Smooth muscle cell (in vitro differentiated cells): ENCODE measurements at regions not wholly inside any gene's neighbourhood (a gene's known extent, or its start where the extent isn't known, plus 50 kb on each side); places are given as distances from the start of the nearest gene placed in this dataset.

ENCODE experiments used
- DNase-seq: peaks from one replicate; lab custom pipeline; 2025; ENCODE audit not compliant: unreplicated experiment; lab: John Stamatoyannopoulos, UW
- H2AFZ ChIP-seq: fragments of 200-600 bp; sonication (generic); 2 replicates; pipeline ENCODE4 v1.6.0; 2016; ENCODE audit warnings: antibody characterized with exemption, low read depth, mild to moderate bottlenecking
- H3F3A ChIP-seq: fragments of 200-600 bp; sonication (generic); 2 replicates; pipeline ENCODE4 v1.6.0; 2017; ENCODE audit warnings: antibody characterized with exemption, low read depth
- H3K27ac ChIP-seq: fragments of 200-600 bp; sonication (generic); 2 replicates; pipeline ENCODE4 v1.5.1; 2016; ENCODE audit warnings: low read depth, mild to moderate bottlenecking
- H3K27me3 ChIP-seq: fragments of 200-600 bp; sonication (generic); 2 replicates; pipeline ENCODE4 v1.6.1; 2016; ENCODE audit warnings: low read depth, mild to moderate bottlenecking
- H3K36me3 ChIP-seq: fragments of 200-600 bp; sonication (generic); 2 replicates; pipeline ENCODE4 v1.5.1; 2016; ENCODE audit warnings: low read depth
- H3K4me1 ChIP-seq: fragments of 200-600 bp; sonication (generic); 2 replicates; pipeline ENCODE4 v1.5.1; 2016; ENCODE audit warnings: low read depth
- H3K4me2 ChIP-seq: fragments of 200-600 bp; sonication (generic); 2 replicates; pipeline ENCODE4 v1.6.0; 2016; ENCODE audit warnings: mild to moderate bottlenecking
- H3K4me3 ChIP-seq: fragments of 200-600 bp; sonication (generic); 2 replicates; pipeline ENCODE4 v1.5.1; 2016; ENCODE audit warnings: mild to moderate bottlenecking
- H3K79me2 ChIP-seq: fragments of 200-600 bp; sonication (generic); 2 replicates; pipeline ENCODE4 v1.6.0; 2016; ENCODE audit warnings: low read depth, mild to moderate bottlenecking
- H3K9ac ChIP-seq: fragments of 200-600 bp; sonication (generic); 2 replicates; pipeline ENCODE4 v1.6.0; 2016; ENCODE audit warnings: low read depth
- H3K9me3 ChIP-seq: fragments of 200-600 bp; sonication (generic); replicated peaks from 2 replicates; pipeline ENCODE4 v1.5.1; 2016; ENCODE audit warnings: low read depth
- H4K20me1 ChIP-seq: fragments of 200-600 bp; sonication (generic); 2 replicates; pipeline ENCODE4 v1.6.0; 2016; ENCODE audit warnings: low read depth
- WGBS: methylation state at CpG from one replicate; pipeline ENCODE4 v1.1.7; 2016; ENCODE audit warnings: low lambda C conversion rate; 5-methylcytosine and 5-hydroxymethylcytosine counted together
- TF ChIP-seq, protein P1 (sequence below): fragments of 200-600 bp; sonication (generic); IDR thresholded peaks from 2 replicates; pipeline ENCODE4 v1.5.1; 2017; ENCODE audit warnings: borderline replicate concordance, mild to moderate bottlenecking, antibody characterized with exemption; ENCODE audit not compliant: insufficient read depth, poor library complexity, severe bottlenecking

DNA sequence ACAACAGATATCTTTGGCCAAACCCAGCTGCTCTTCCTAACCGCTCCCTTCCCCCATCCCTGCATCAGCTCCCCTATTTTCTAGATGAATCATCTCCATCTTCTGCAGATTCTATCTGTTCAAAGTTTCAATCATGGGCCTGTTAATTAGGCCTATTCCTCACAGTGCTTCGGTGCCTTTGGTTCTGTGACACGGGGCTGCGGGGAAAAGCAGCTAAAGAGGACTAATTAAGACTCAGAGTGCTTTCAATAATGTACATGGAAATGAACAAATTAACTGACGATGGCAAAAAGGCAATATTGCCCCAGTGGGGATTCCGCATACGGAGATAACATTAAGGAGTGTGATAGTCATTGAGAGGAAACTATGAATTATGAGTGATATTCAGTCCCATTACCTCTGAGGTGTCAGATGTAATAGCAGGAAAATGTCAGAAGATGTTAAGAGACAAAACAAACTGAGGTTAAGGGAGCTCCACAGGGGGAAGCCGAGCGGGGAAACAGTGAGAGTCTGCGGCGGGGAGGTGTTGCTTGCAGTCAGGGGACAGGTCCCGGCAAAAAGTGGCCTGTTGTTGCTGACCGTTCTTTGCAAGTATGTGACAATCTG, 716.9 kb downstream of the TYW1 start:
- TF ChIP-seq, protein P1, sequence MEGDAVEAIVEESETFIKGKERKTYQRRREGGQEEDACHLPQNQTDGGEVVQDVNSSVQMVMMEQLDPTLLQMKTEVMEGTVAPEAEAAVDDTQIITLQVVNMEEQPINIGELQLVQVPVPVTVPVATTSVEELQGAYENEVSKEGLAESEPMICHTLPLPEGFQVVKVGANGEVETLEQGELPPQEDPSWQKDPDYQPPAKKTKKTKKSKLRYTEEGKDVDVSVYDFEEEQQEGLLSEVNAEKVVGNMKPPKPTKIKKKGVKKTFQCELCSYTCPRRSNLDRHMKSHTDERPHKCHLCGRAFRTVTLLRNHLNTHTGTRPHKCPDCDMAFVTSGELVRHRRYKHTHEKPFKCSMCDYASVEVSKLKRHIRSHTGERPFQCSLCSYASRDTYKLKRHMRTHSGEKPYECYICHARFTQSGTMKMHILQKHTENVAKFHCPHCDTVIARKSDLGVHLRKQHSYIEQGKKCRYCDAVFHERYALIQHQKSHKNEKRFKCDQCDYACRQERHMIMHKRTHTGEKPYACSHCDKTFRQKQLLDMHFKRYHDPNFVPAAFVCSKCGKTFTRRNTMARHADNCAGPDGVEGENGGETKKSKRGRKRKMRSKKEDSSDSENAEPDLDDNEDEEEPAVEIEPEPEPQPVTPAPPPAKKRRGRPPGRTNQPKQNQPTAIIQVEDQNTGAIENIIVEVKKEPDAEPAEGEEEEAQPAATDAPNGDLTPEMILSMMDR, result no peak
- Histone ChIP-seq H3K79me2 (no peaks in the 10 kb centered on the region), H3K27me3 (no peaks in the 10 kb centered on the region), H3K4me2 (no peak overlapping the region), H3K36me3 (no peaks in the 10 kb centered on the region), H3K27ac (no peak overlapping the region), H4K20me1 (no peaks in the 10 kb centered on the region), H3F3A (no peaks in the 10 kb centered on the region), H2AFZ (no peak overlapping the region), H3K9ac (no peak overlapping the region), H3K9me3 (no peaks in the 10 kb centered on the region), H3K4me1 (no peaks in the 10 kb centered on the region), H3K4me3 (no peak overlapping the region)
- 84% methylated on average over 13 of the region's 13 CpGs for WGBS
- DNase-seq, result no peak

DNA sequence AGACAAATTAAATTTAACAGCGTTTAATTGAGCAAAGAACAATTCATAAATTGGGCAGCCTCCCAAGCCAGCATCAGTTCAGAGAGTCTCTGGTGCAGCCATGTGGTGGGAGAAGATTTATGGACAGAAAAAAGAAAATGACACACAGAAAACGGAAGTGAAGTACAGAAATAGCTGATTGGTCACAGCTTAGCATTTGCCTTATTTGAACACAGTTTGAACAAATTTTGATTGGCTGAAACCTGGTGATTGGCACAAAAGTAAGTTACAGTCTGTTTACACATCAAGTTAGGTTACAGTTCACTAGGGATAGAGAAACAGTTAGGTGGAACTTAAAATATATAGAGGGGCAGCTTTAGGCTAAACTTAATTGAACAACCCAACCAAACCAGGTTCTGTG, 720.1 kb downstream of the TYW1 start:
- no peaks in the 10 kb centered on the region for H4K20me1 ChIP-seq
- no peaks in the 10 kb centered on the region for H3K36me3 ChIP-seq
- H3F3A ChIP-seq, result no peaks in the 10 kb centered on the region
- no peak overlapping the region for H2AFZ ChIP-seq
- H3K4me1 ChIP-seq, result no peaks in the 10 kb centered on the region
- H3K27me3 ChIP-seq, result no peaks in the 10 kb centered on the region
- H3K4me2 ChIP-seq, result no peak overlapping the region
- no peak overlapping the region for H3K27ac ChIP-seq
- WGBS, result 76% methylated on average over 2 of the region's 2 CpGs
- H3K79me2 ChIP-seq, result no peaks in the 10 kb centered on the region
- TF ChIP-seq, protein P1, result no peak
- no peak for DNase-seq
- no peaks in the 10 kb centered on the region for H3K9me3 ChIP-seq
- no peak overlapping the region for H3K9ac ChIP-seq
- H3K4me3 ChIP-seq, result no peak overlapping the region

DNA sequence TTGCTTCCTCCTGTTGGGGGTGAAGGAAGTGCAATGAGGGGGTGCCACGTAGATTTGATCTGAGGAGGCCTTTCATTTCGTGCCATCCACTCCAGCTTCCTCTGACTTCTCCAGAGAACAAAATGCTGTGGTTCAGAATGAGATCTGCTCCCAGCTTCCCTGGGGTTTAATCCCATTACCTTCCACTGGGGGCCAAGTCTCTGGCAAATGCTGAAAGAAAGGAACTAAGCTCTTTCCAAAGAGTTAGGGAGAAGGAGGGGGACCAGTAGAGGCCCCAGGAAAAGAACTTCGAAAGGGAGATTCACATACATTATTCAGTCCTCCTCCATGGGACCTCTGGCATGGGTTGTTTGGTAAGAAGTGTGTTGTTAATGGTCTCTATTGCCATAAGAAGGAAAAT, 727.0 kb downstream of the TYW1 start:
- Histone ChIP-seq H3K27me3 (no peaks in the 10 kb centered on the region), H3F3A (no peaks in the 10 kb centered on the region), H3K4me2 (no peak overlapping the region), H3K9me3 (no peaks in the 10 kb centered on the region), H3K27ac (no peak overlapping the region), H3K79me2 (no peaks in the 10 kb centered on the region), H2AFZ (no peak overlapping the region), H3K36me3 (no peaks in the 10 kb centered on the region), H3K4me1 (peaks cover 5% of the 10 kb centered on the region), H4K20me1 (no peaks in the 10 kb centered on the region), H3K9ac (no peak overlapping the region), H3K4me3 (no peak overlapping the region)
- no peak for DNase-seq
- TF ChIP-seq, protein P1, result no peak
- 84% methylated on average over 3 of the region's 3 CpGs for WGBS

DNA sequence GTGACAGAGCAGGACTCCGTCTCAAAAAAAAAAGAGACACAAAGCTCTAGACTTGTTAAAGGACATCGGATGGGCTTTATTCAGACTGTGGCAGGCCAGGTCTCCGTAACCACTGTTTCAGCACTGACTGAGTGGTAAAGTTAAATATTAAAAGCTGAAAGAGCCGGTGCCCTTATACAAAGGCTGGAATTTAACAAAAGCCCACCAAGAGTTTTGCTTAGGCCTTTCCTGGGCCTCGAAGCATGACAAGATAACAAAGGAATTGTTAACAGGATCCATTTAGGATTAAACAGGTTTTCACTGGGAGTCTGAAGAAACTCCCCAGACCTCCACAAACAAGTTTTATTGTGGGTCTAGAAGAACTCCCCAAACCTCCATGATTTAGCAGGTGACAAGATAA, 727.8 kb downstream of the TYW1 start:
- Histone ChIP-seq H3K4me1 (peaks cover 5% of the 10 kb centered on the region), H3K27ac (no peak overlapping the region), H3K36me3 (no peaks in the 10 kb centered on the region), H3F3A (no peaks in the 10 kb centered on the region), H3K9ac (no peak overlapping the region), H2AFZ (no peak overlapping the region), H4K20me1 (no peaks in the 10 kb centered on the region), H3K79me2 (no peaks in the 10 kb centered on the region), H3K4me3 (no peak overlapping the region), H3K4me2 (no peak overlapping the region), H3K9me3 (no peaks in the 10 kb centered on the region), H3K27me3 (no peaks in the 10 kb centered on the region)
- TF ChIP-seq, protein P1, result no peak
- no peak for DNase-seq
- 75% methylated on average over 5 of the region's 5 CpGs for WGBS
